ENCODE measurements at regions not wholly inside any gene's neighbourhood (a gene's known extent, or its start where the extent isn't known, plus 50 kb on each side); places are given as distances from the start of the nearest gene placed in this dataset.

GRCh38 chr14:29458547-29458946 is 469.1 kb downstream of the PRKD1 start:
- TF ChIP-seq Cebpa-rat (IDR thresholded peaks at IDR 0.05), result no peak
- H3K4me1 ChIP-seq, result no peaks in the 10 kb centered on the region
- H3K9me3 ChIP-seq, result no peaks in the 10 kb centered on the region
- H3K27ac ChIP-seq, result no peak overlapping the region
- H3K27me3 ChIP-seq, result no peaks in the 10 kb centered on the region
- no peaks in the 10 kb centered on the region for H3K36me3 ChIP-seq
- H3K4me3 ChIP-seq, result no peak overlapping the region
- no peak overlapping the region for H3K4me2 ChIP-seq
- no peaks in the 10 kb centered on the region for H4K20me1 ChIP-seq
- H3K9ac ChIP-seq, result no peak overlapping the region

DNA sequence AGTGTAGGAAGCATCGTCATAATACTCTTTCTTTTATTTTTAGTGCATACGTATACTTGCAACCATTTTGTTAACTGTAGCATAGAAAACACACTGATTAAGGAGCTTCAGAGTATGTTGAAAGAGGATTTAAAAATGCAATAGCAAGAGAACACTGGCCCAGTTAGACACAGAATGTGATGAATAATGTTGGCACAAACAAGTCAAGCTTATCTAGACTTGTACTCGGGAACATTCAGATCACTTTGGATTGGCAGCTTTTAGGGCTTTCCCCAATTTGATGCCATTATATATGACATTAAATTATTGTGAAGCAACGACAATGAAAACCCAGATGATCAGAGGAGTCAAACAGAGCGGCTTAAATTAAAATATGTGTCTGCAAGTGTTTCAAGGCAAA is 468.1 kb downstream of the PRKD1 start:
- no peak for TF ChIP-seq Cebpa-rat (IDR thresholded peaks at IDR 0.05)
- Histone ChIP-seq H3K9ac (no peak overlapping the region), H4K20me1 (no peaks in the 10 kb centered on the region)

GRCh38 chr14:29459969-29460560 is 467.6 kb downstream of the PRKD1 start:
- Histone ChIP-seq H3K27ac (no peak overlapping the region), H3K27me3 (no peaks in the 10 kb centered on the region), H3K4me3 (no peak overlapping the region), H3K36me3 (no peaks in the 10 kb centered on the region), H3K9me3 (no peaks in the 10 kb centered on the region), H3K4me2 (no peak overlapping the region), H3K9ac (no peak overlapping the region), H3K4me1 (peaks cover 2% of the 10 kb centered on the region; the same call in 1 of the 2 replicates), H4K20me1 (no peaks in the 10 kb centered on the region)
- TF ChIP-seq Cebpa-rat (IDR thresholded peaks at IDR 0.05), result no peak

More for the DNA sequence above, 468.1 kb downstream of the PRKD1 start:
- H3K4me3 ChIP-seq, result no peak overlapping the region
- H3K9me3 ChIP-seq, result no peaks in the 10 kb centered on the region
- H3K4me2 ChIP-seq, result no peak overlapping the region
- H3K4me1 ChIP-seq, result no peaks in the 10 kb centered on the region
- no peak overlapping the region for H3K27ac ChIP-seq
- no peaks in the 10 kb centered on the region for H3K36me3 ChIP-seq
- H3K27me3 ChIP-seq, result no peaks in the 10 kb centered on the region

DNA sequence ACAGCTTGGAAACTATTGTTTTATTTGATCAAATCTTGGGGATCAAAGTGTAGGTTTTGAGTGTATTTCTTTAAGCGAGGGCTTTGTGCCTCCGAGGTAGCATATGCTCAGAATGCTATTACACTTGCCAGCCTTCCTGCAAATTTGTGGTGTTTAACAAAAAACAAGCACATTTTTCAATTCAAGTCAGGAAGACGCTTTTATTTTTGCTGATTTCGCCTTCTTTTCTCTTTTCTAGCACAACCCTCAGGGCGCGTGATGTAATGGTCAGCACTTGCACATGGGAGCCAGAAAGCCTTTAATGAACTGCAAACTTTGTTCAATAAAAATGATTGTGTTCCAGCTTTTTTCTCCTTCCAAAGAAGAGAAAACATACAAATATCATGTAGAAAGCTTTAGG is 466.5 kb downstream of the PRKD1 start:
- H4K20me1 ChIP-seq, result no peaks in the 10 kb centered on the region
- H3K36me3 ChIP-seq, result no peaks in the 10 kb centered on the region
- no peak overlapping the region for H3K4me2 ChIP-seq
- no peak overlapping the region for H3K27ac ChIP-seq
- peaks cover 5% of the 10 kb centered on the region; the same call in 1 of the 2 replicates for H3K4me1 ChIP-seq
- H3K9me3 ChIP-seq, result no peaks in the 10 kb centered on the region
- no peak for TF ChIP-seq Cebpa-rat (IDR thresholded peaks at IDR 0.05)
- H3K27me3 ChIP-seq, result no peaks in the 10 kb centered on the region
- no peak overlapping the region for H3K4me3 ChIP-seq
- no peak overlapping the region for H3K9ac ChIP-seq

DNA sequence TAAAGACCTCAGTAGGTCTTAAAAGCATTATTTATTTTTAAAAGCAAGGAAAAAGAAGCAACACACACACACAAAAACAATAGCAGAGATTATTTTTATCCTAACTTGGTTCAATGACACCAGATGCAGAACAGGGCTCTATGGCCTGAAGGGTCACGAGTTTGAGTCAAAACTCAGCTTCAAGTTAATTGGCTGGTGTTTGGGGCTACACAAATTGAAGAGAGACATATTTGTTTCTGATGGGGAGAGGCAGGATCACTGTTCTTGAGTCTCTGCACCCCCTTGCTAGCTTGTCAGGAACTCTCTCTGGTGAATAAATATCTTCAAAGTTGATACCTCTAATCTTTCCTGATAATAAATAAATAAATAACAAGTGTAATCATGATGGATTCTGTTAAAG is 466.1 kb downstream of the PRKD1 start:
- H3K9ac ChIP-seq, result no peak overlapping the region
- H3K4me3 ChIP-seq, result no peak overlapping the region
- H3K27ac ChIP-seq, result no peak overlapping the region
- H3K36me3 ChIP-seq, result no peaks in the 10 kb centered on the region
- no peaks in the 10 kb centered on the region for H4K20me1 ChIP-seq
- no peak for TF ChIP-seq Cebpa-rat (IDR thresholded peaks at IDR 0.05)
- no peak overlapping the region for H3K4me2 ChIP-seq
- H3K27me3 ChIP-seq, result no peaks in the 10 kb centered on the region
- H3K4me1 ChIP-seq, result peaks cover 5% of the 10 kb centered on the region; the same call in 1 of the 2 replicates
- no peaks in the 10 kb centered on the region for H3K9me3 ChIP-seq

DNA sequence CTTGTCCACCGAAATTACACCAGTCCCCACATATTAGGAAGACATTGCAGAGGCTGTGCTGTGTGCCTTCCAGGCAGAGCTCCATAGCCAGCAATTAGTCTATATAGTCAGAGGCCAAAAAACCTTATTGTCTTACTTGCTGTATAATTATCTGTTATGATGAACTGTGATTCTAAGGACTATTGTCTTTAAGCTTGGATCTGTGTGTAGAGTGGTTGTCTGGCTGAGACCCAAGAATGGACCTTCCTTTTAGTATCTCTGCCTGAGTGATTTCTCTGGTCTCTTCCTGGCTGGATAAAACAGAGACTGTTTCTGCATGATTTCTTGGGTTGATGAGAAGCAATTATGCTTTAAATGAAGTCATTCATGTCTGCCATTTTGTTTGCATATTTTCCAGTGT is 465.3 kb downstream of the PRKD1 start:
- Histone ChIP-seq H3K4me2 (no peak overlapping the region), H3K4me1 (peaks cover 5% of the 10 kb centered on the region; the same call in 1 of the 2 replicates), H3K36me3 (no peaks in the 10 kb centered on the region), H3K27me3 (no peaks in the 10 kb centered on the region), H3K27ac (no peak overlapping the region), H3K9ac (no peak overlapping the region), H3K9me3 (no peaks in the 10 kb centered on the region), H3K4me3 (no peak overlapping the region), H4K20me1 (no peaks in the 10 kb centered on the region)
- no peak for TF ChIP-seq Cebpa-rat (IDR thresholded peaks at IDR 0.05)

DNA sequence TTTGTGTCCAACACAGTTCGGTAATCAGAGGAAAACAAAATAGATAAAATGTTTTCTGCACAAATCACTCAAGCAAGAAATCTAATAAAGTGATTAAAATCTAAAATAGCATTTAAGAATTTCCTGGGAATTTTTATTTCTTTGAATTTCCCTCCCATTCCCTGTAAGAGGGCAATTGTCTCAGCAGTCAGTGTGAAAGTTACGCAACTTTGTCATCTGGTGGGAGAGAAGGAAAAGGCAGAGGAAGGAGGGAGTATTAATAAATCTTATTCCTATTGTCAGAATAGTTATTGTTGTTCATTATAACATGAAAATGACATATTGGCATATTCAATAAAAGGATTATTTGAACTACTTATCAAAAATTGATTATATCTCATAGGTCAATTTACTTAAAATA is 464.9 kb downstream of the PRKD1 start:
- Histone ChIP-seq H3K4me2 (no peak overlapping the region), H3K36me3 (no peaks in the 10 kb centered on the region), H3K9ac (no peak overlapping the region), H3K9me3 (no peaks in the 10 kb centered on the region), H3K27ac (no peak overlapping the region), H4K20me1 (no peaks in the 10 kb centered on the region), H3K4me1 (peaks cover 5% of the 10 kb centered on the region; the same call in 1 of the 2 replicates), H3K4me3 (no peak overlapping the region), H3K27me3 (no peaks in the 10 kb centered on the region)
- TF ChIP-seq Cebpa-rat (IDR thresholded peaks at IDR 0.05), result no peak

DNA sequence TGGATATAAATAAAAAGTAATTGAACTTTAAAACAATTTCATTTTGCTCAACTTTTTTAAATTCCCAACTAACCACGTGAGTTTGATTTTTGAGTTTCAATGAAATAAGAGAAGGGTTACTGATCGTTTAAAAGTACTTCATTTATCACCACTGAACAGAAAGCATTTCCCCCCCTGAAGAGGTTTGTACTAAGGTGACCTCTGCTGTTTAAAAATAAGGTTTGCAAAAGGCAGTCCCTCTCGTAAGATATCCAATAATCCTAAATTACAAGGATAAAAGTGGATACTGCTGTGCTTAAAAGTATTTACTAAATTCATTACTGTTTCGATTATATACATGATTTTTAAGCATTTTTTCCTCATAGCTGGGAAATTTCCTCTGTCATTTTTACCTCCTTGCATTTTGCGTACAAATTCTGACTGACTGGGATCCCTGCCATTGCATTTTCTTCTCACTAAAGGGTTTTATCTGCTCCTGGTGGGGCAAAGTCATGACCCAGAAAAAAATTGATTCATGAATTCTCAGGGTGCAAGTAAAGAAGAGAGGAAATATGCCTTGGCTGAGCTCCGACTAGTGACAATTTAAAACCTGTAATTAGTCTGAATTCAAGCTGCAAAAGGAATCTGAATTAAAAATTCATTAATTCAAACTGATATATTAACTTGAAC is 463.8 kb downstream of the PRKD1 start:
- Histone ChIP-seq H3K4me2 (no peak overlapping the region), H3K4me3 (no peak overlapping the region), H3K9me3 (no peaks in the 10 kb centered on the region), H3K27ac (no peak overlapping the region), H3K9ac (no peak overlapping the region), H3K4me1 (peaks cover 5% of the 10 kb centered on the region; the same call in 1 of the 2 replicates), H3K36me3 (no peaks in the 10 kb centered on the region), H3K27me3 (no peaks in the 10 kb centered on the region), H4K20me1 (no peaks in the 10 kb centered on the region)
- no peak for TF ChIP-seq Cebpa-rat (IDR thresholded peaks at IDR 0.05)

DNA sequence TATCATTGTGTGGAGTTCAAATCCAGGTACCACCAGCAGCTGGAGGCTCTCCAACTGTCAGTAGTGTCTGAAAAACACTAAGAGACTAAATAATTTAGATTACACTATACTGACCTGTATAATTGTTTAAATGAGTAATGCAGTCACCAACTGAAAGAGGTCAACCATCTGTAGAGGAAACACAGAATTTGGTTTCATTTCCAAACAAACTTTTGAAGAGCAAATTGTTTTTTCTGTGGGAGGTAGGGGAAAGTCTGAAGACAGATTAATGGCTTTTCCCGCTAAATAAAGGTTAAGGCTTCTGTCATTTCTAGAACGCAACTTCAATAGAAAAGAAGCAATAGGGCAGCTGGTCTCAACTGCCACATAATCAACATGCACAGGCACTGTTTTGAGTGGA is 462.6 kb downstream of the PRKD1 start:
- Histone ChIP-seq H3K4me1 (peaks cover 5% of the 10 kb centered on the region; the same call in 1 of the 2 replicates), H3K36me3 (no peaks in the 10 kb centered on the region), H3K4me3 (no peak overlapping the region), H3K27me3 (no peaks in the 10 kb centered on the region), H4K20me1 (no peaks in the 10 kb centered on the region), H3K9me3 (no peaks in the 10 kb centered on the region), H3K27ac (no peak overlapping the region), H3K9ac (no peak overlapping the region), H3K4me2 (no peak overlapping the region)
- TF ChIP-seq Cebpa-rat (IDR thresholded peaks at IDR 0.05), result no peak

GRCh38 chr14:29475641-29476040 is 452.0 kb downstream of the PRKD1 start:
- H3K27me3 ChIP-seq, result no peaks in the 10 kb centered on the region
- no peaks in the 10 kb centered on the region for H3K36me3 ChIP-seq
- no peaks in the 10 kb centered on the region for H4K20me1 ChIP-seq
- H3K9me3 ChIP-seq, result no peaks in the 10 kb centered on the region
- no peak overlapping the region for H3K27ac ChIP-seq
- H3K9ac ChIP-seq, result no peak overlapping the region
- H3K4me2 ChIP-seq, result no peak overlapping the region
- H3K4me1 ChIP-seq, result no peaks in the 10 kb centered on the region
- TF ChIP-seq Cebpa-rat (IDR thresholded peaks at IDR 0.05), result no peak
- H3K4me3 ChIP-seq, result no peak overlapping the region
